Trophoblast cell (in vitro differentiated cells and primary cell): ENCODE measurements at regions not wholly inside any gene's neighbourhood (a gene's known extent, or its start where the extent isn't known, plus 50 kb on each side); places are given as distances from the start of the nearest gene placed in this dataset.

Source experiments
- DNase-seq, 2 donors: peaks; one replicate each; pipeline ENCODE4 v3.0.0-alpha.2; 2016
- H2AFZ ChIP-seq: 2 replicates; pipeline ENCODE4 v1.6.1; 2013; ENCODE audit warnings: low read length, moderate library complexity, mild to moderate bottlenecking; ENCODE audit not compliant: insufficient read depth, poor library complexity
- H2AK5ac ChIP-seq: 2 replicates; pipeline ENCODE4 v1.6.1; 2013; ENCODE audit warnings: mild to moderate bottlenecking, low read length
- H2BK120ac ChIP-seq: 2 replicates; pipeline ENCODE4 v1.6.1; 2013; ENCODE audit warnings: low read length, mild to moderate bottlenecking, moderate library complexity; ENCODE audit not compliant: insufficient read depth, poor library complexity
- H2BK12ac ChIP-seq: 2 replicates; pipeline ENCODE4 v1.6.1; 2013; ENCODE audit warnings: mild to moderate bottlenecking, low read length, moderate library complexity
- H2BK5ac ChIP-seq: 2 replicates; pipeline ENCODE4 v1.6.1; 2013; ENCODE audit warnings: low read length, low read depth, moderate library complexity, mild to moderate bottlenecking; ENCODE audit not compliant: poor library complexity
- H3K14ac ChIP-seq: 2 replicates; pipeline ENCODE4 v1.6.1; 2013; ENCODE audit warnings: mild to moderate bottlenecking, low read length
- H3K18ac ChIP-seq: 2 replicates; pipeline ENCODE4 v1.6.1; 2013; ENCODE audit warnings: mild to moderate bottlenecking, low read length
- H3K23ac ChIP-seq: 2 replicates; pipeline ENCODE4 v1.6.1; 2013; ENCODE audit warnings: low read length
- H3K27ac ChIP-seq: 2 replicates; pipeline ENCODE4 v1.5.1; 2013; ENCODE audit warnings: low read depth, mild to moderate bottlenecking, inconsistent platforms, low read length, moderate library complexity
- H3K27me3 ChIP-seq: 2 replicates; pipeline ENCODE4 v1.6.1; 2013; ENCODE audit warnings: inconsistent platforms, mild to moderate bottlenecking, low read length, moderate library complexity; ENCODE audit not compliant: insufficient read depth
- H3K36me3 ChIP-seq, 2 experiments: 1 replicate in 1 of 2; 2 replicates in 1 of 2; pipeline ENCODE4 v1.6.1; 2013; ENCODE audit warnings: low read length in 2 of 2, mild to moderate bottlenecking in 2 of 2, moderate library complexity in 1 of 2; ENCODE audit not compliant: insufficient read depth in 2 of 2, control insufficient read depth in 1 of 2
- H3K4ac ChIP-seq: 2 replicates; pipeline ENCODE4 v1.6.1; 2013; ENCODE audit warnings: low read depth, mild to moderate bottlenecking, low read length, moderate library complexity
- H3K4me1 ChIP-seq, 2 experiments: 1 replicate in 1 of 2; 2 replicates in 1 of 2; pipeline ENCODE4 v1.6.1; 2013; ENCODE audit warnings: low read length in 2 of 2, mild to moderate bottlenecking in 2 of 2, moderate library complexity in 1 of 2; ENCODE audit not compliant: insufficient read depth in 2 of 2, control insufficient read depth in 1 of 2
- H3K4me2 ChIP-seq: 2 replicates; pipeline ENCODE4 v1.6.1; 2013; ENCODE audit warnings: inconsistent platforms, mild to moderate bottlenecking, low read length, moderate library complexity
- H3K4me3 ChIP-seq: 2 replicates; pipeline ENCODE4 v1.5.1; 2013; ENCODE audit warnings: mild to moderate bottlenecking, low read depth, low read length, inconsistent platforms
- H3K79me1 ChIP-seq: one replicate; pipeline ENCODE4 v1.6.1; 2013; ENCODE audit warnings: low read length
- H3K79me2 ChIP-seq: 2 replicates; pipeline ENCODE4 v1.6.1; 2013; ENCODE audit warnings: low read length, mild to moderate bottlenecking; ENCODE audit not compliant: control insufficient read depth, insufficient read depth, poor library complexity
- H3K9ac ChIP-seq: 2 replicates; pipeline ENCODE4 v1.6.1; 2013; ENCODE audit warnings: mild to moderate bottlenecking, low read length
- H3K9me3 ChIP-seq: 2 replicates; pipeline ENCODE4 v1.6.1; 2013; ENCODE audit warnings: low read depth, mild to moderate bottlenecking, control low read depth, inconsistent platforms, low read length; ENCODE audit not compliant: insufficient read depth
- H4K12ac ChIP-seq: 2 replicates; pipeline ENCODE4 v1.6.1; 2013; ENCODE audit warnings: low read depth, mild to moderate bottlenecking, low read length, moderate library complexity
- H4K8ac ChIP-seq: 2 replicates; pipeline ENCODE4 v1.6.1; 2013; ENCODE audit warnings: low read depth, mild to moderate bottlenecking, low read length, moderate library complexity
- H4K91ac ChIP-seq: one replicate; pipeline ENCODE4 v1.6.1; 2013; ENCODE audit warnings: low read depth, mild to moderate bottlenecking, low read length, moderate library complexity
- whole genome bisulfite sequencing: extraction: QIAGEN DNeasy Blood & Tissue Kit; methylation state at CpG from one replicate; pipeline ENCODE4 v1.1.7; 2013; ENCODE audit warnings: missing lambda C conversion rate; ENCODE audit not compliant: insufficient read length, insufficient coverage; ENCODE audit errors: extremely low coverage; 5-methylcytosine and 5-hydroxymethylcytosine counted together

DNA sequence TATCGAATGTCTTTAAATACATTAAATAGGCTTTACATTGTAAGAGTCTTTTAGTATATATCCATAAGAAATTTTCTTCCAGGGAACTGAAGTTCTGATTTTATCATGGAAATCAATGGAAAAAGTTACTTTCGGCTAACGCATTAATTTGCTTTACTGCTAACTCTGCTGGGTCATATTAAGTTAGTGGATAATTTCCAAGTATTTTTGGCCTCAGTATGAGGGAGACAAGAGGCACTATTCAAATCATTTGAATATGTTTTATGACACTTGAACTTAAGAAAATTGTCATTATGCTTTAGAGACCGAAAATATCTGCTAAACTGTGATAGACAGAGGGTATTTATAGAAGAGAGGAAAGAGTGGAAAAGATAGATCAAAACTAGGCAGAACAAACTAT, 237.5 kb downstream of the PCDH7 start:
- no peak overlapping the region for H4K91ac ChIP-seq
- H3K27me3 ChIP-seq = no peaks in the 10 kb centered on the region
- H3K9me3 ChIP-seq = no peaks in the 10 kb centered on the region
- H3K4me1 ChIP-seq = no peaks in the 10 kb centered on the region
- H3K18ac ChIP-seq = no peak overlapping the region
- no peak overlapping the region for H3K4ac ChIP-seq
- DNase-seq = no peak
- no peak overlapping the region for H2BK5ac ChIP-seq
- H2BK12ac ChIP-seq = no peak overlapping the region
- H3K4me2 ChIP-seq = no peak overlapping the region
- no CpG with 5 or more reads among the region's 4 CpGs for WGBS
- no peak overlapping the region for H4K8ac ChIP-seq
- H3K4me3 ChIP-seq = no peak overlapping the region
- H4K12ac ChIP-seq = no peak overlapping the region
- no peak overlapping the region for H2AK5ac ChIP-seq
- no peak overlapping the region for H3K14ac ChIP-seq
- no peak overlapping the region for H2BK120ac ChIP-seq
- no peaks in the 10 kb centered on the region for H3K36me3 ChIP-seq
- no peak overlapping the region for H3K9ac ChIP-seq
- H3K23ac ChIP-seq = no peak overlapping the region
- no peak overlapping the region for H2AFZ ChIP-seq
- H3K79me2 ChIP-seq = no peaks in the 10 kb centered on the region
- H3K27ac ChIP-seq = no peak overlapping the region
- H3K79me1 ChIP-seq = no peaks in the 10 kb centered on the region

DNA sequence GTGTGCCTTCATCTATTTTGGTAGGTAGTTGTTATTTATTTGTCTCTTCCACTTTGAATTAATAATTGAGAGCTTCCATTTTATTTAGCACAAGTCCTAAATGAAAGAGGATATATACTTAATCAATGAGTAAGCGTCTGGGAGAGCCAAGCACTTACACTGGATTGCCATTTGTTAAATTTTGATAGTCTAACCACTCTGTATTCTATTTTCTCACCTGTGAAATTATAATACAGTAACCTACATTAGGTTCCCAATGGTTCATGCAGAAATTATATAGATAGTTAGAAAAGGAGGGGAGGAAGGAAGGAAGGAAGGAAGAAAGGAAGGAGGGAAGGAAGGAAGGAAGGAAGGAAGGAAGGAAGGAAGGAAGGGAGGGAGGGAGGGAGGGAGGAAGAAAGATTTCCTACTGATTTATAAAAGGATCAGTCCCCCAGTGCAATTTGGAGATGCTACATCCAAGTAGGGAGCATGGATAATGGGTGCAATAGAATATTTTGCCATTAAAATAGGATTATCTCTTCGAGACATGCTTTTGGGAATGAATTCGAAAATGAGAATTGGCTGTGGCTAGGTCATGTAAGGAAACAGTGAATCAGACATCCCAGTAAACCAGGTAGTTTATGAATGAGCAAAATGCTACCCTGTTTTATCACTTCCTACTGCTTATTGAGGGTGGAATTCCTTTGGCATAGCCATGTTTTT, 239.8 kb downstream of the PCDH7 start:
- H3K79me2 ChIP-seq = no peaks in the 10 kb centered on the region
- H3K18ac ChIP-seq = no peak overlapping the region
- no peak for DNase-seq
- H3K9me3 ChIP-seq = no peaks in the 10 kb centered on the region
- H3K4me1 ChIP-seq = no peaks in the 10 kb centered on the region
- no peak overlapping the region for H3K9ac ChIP-seq
- no peak overlapping the region for H3K4me2 ChIP-seq
- H2BK120ac ChIP-seq = no peak overlapping the region
- H2AFZ ChIP-seq = no peak overlapping the region
- H2AK5ac ChIP-seq = no peak overlapping the region
- no peaks in the 10 kb centered on the region for H3K27me3 ChIP-seq
- no peak overlapping the region for H3K23ac ChIP-seq
- H4K12ac ChIP-seq = no peak overlapping the region
- H2BK5ac ChIP-seq = no peak overlapping the region
- WGBS = no CpG with 5 or more reads among the region's 3 CpGs
- H4K8ac ChIP-seq = no peak overlapping the region
- no peak overlapping the region for H4K91ac ChIP-seq
- no peak overlapping the region for H2BK12ac ChIP-seq
- no peaks in the 10 kb centered on the region for H3K36me3 ChIP-seq
- H3K14ac ChIP-seq = no peak overlapping the region
- H3K27ac ChIP-seq = no peak overlapping the region
- H3K79me1 ChIP-seq = no peaks in the 10 kb centered on the region
- no peak overlapping the region for H3K4me3 ChIP-seq
- H3K4ac ChIP-seq = no peak overlapping the region

DNA sequence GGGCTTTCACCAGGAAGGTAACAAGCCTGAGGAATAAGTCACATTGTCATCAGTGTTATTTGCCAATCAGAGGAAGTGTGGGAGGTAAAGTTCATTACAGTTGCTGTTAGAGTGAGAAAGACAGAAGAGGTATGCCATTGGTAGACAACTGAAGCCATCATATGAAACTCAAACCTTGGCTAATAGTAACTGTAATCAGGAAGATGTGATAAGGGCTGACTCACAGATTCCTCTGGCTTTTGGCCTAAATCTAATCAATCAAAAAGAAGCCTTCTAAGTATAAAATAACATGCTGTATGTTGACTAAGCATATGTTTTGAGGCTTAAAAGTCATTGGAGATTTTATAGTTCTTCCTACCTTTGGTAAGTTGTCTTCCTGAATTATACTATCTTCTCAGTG, 242.8 kb downstream of the PCDH7 start:
- Histone ChIP-seq H2BK12ac (no peak overlapping the region), H3K9me3 (no peaks in the 10 kb centered on the region), H3K27me3 (no peaks in the 10 kb centered on the region), H3K4ac (no peak overlapping the region), H3K4me3 (no peak overlapping the region), H2AFZ (no peak overlapping the region), H3K23ac (no peak overlapping the region), H2BK5ac (no peak overlapping the region), H3K79me2 (no peaks in the 10 kb centered on the region), H4K91ac (no peak overlapping the region), H4K8ac (no peak overlapping the region), H3K4me2 (no peak overlapping the region), H3K4me1 (no peaks in the 10 kb centered on the region), H3K18ac (no peak overlapping the region), H2AK5ac (no peak overlapping the region), H2BK120ac (no peak overlapping the region), H4K12ac (no peak overlapping the region), H3K27ac (no peak overlapping the region), H3K36me3 (no peaks in the 10 kb centered on the region), H3K9ac (no peak overlapping the region), H3K14ac (no peak overlapping the region), H3K79me1 (no peaks in the 10 kb centered on the region)
- DNase-seq = no peak

DNA sequence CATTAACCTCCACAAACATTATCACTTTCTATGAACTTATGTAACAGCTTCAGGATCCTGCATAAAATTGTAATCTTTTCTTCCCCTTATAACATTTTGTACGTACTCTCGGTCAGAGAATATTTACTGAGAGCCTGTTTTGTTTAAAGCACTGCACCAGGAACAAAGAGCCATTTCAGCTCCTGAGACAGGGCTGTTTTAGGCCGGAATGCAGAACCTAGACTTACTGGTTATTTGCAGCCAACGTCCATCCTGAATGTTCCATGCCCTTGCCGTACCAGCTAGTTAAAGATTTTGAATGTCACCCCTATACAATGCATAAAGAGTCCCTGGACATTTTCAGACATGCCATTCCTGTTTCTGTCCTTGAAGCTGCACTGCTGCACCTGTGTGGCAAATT, 248.8 kb downstream of the PCDH7 start:
- Histone ChIP-seq H3K79me1 (no peaks in the 10 kb centered on the region), H2BK12ac (no peak overlapping the region), H3K36me3 (no peaks in the 10 kb centered on the region), H3K9ac (no peak overlapping the region), H3K23ac (no peak overlapping the region), H3K4ac (no peak overlapping the region), H4K91ac (no peak overlapping the region), H3K4me1 (no peaks in the 10 kb centered on the region), H3K4me3 (no peak overlapping the region), H2AFZ (no peak overlapping the region), H3K9me3 (no peaks in the 10 kb centered on the region), H3K4me2 (no peak overlapping the region), H4K8ac (no peak overlapping the region), H2AK5ac (no peak overlapping the region), H2BK5ac (no peak overlapping the region), H3K14ac (no peak overlapping the region), H3K27ac (no peak overlapping the region), H4K12ac (no peak overlapping the region), H2BK120ac (no peak overlapping the region), H3K27me3 (no peaks in the 10 kb centered on the region), H3K79me2 (no peaks in the 10 kb centered on the region), H3K18ac (no peak overlapping the region)
- no peak for DNase-seq
- WGBS = no CpG with 5 or more reads among the region's 5 CpGs
